MCF 10A (cell line): ENCODE measurements at regions not wholly inside any gene's neighbourhood (a gene's known extent, or its start where the extent isn't known, plus 50 kb on each side); places are given as distances from the start of the nearest gene placed in this dataset.

Source experiments
- BruUV-seq: library from RNA; stranded (reverse); fragments of 400-500 nt; replicated peaks from 2 replicates; lab custom pipeline; 2021; lab: Mats Ljungman, UMichigan
- CTCF ChIA-PET: fragments of 300-600 bp; sonication (Branson Sonifier 250); formaldehyde crosslinking; extraction: SDS; loops from one replicate; lab custom pipeline; 2021; ENCODE audit warnings: antibody characterized with exemption, inconsistent platforms; lab: Yijun Ruan, JAX
- POLR2A ChIA-PET: fragments of 300-600, 350-650 bp; sonication (Branson Sonifier 250); formaldehyde crosslinking; extraction: SDS; loops from one replicate; lab custom pipeline; 2020; ENCODE audit warnings: antibody characterized with exemption, inconsistent platforms; lab: Yijun Ruan, JAX
- DNase-seq: peaks from one replicate; pipeline ENCODE4 v3.0.0-alpha.2; 2018; ENCODE audit not compliant: unreplicated experiment
- H3K27ac Mint-ChIP-seq: one replicate; pipeline ENCODE4 v1.8.0; 2022; ENCODE audit warnings: mild to moderate bottlenecking, low read depth, mixed read lengths; ENCODE audit not compliant: unreplicated experiment
- H3K27me3 Mint-ChIP-seq: one replicate; pipeline ENCODE4 v1.8.0; 2022; ENCODE audit warnings: mixed read lengths; ENCODE audit not compliant: insufficient read depth, unreplicated experiment
- H3K36me3 Mint-ChIP-seq: one replicate; pipeline ENCODE4 v1.8.0; 2022; ENCODE audit warnings: mild to moderate bottlenecking, moderate library complexity, mixed read lengths; ENCODE audit not compliant: insufficient read depth, unreplicated experiment
- H3K4me1 Mint-ChIP-seq: one replicate; pipeline ENCODE4 v1.8.0; 2022; ENCODE audit warnings: mixed read lengths; ENCODE audit not compliant: insufficient read depth, unreplicated experiment
- H3K4me3 Mint-ChIP-seq: one replicate; pipeline ENCODE4 v1.8.0; 2022; ENCODE audit warnings: mild to moderate bottlenecking, moderate library complexity, mixed read lengths; ENCODE audit not compliant: unreplicated experiment
- H3K9me3 Mint-ChIP-seq: one replicate; pipeline ENCODE4 v1.8.0; 2022; ENCODE audit warnings: mixed read lengths; ENCODE audit not compliant: unreplicated experiment
- intact Hi-C: fragments of 100-400 bp; cut with micrococcal nuclease; formaldehyde crosslinking; loops from 2 replicates; pipeline ENCODE4 v1.14.1; 2022
- TF ChIP-seq, protein P1 (sequence below): fragments of 200-600 bp; IDR thresholded peaks from one replicate; pipeline ENCODE4 v1.8.0; 2022; ENCODE audit warnings: antibody characterized with exemption, mild to moderate bottlenecking; ENCODE audit not compliant: unreplicated experiment

DNA sequence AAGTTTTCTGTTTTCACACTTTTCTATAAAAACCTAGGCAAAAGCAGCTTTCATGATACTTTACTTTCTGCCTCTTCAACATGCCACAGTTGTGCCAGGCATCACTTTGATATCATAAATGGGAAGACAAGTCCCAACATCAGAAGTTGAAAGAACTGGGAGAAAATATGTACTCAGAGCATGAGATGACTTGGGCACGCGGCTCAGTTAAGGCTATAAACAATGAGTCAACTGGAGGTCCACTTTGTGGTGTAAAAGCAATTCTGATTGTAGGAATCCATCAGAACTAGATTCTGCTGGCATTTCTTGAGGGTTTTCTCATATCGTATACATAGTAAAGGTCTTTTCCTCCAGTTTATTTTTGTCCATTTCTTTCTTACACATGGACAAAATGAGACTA lies 109.7 kb upstream of the USP47 start:
- H3K4me1 Mint-ChIP-seq = peaks cover 17% of the 10 kb centered on the region
- H3K27ac Mint-ChIP-seq = peak overlapping the region; percentile 72
- no peak overlapping the region for H3K4me3 Mint-ChIP-seq
- CTCF ChIA-PET = no interaction called here
- POLR2A ChIA-PET = interaction anchor here (1.0 to 1.5 kb wide), 4 partner anchors 26 to 148 kb away, joined by 3 to 4 read pairs (median 4); no protein-coding TSS in a partner anchor
- no peaks in the 10 kb centered on the region for H3K36me3 Mint-ChIP-seq
- no peaks in the 10 kb centered on the region for H3K27me3 Mint-ChIP-seq
- H3K9me3 Mint-ChIP-seq = peaks cover 7% of the 10 kb centered on the region
- intact Hi-C loops = no loop called here
- BruUV-seq = no TSS peak
- TF ChIP-seq, protein P1, sequence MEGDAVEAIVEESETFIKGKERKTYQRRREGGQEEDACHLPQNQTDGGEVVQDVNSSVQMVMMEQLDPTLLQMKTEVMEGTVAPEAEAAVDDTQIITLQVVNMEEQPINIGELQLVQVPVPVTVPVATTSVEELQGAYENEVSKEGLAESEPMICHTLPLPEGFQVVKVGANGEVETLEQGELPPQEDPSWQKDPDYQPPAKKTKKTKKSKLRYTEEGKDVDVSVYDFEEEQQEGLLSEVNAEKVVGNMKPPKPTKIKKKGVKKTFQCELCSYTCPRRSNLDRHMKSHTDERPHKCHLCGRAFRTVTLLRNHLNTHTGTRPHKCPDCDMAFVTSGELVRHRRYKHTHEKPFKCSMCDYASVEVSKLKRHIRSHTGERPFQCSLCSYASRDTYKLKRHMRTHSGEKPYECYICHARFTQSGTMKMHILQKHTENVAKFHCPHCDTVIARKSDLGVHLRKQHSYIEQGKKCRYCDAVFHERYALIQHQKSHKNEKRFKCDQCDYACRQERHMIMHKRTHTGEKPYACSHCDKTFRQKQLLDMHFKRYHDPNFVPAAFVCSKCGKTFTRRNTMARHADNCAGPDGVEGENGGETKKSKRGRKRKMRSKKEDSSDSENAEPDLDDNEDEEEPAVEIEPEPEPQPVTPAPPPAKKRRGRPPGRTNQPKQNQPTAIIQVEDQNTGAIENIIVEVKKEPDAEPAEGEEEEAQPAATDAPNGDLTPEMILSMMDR = no peak
- DNase-seq = peak; percentile 15

DNA sequence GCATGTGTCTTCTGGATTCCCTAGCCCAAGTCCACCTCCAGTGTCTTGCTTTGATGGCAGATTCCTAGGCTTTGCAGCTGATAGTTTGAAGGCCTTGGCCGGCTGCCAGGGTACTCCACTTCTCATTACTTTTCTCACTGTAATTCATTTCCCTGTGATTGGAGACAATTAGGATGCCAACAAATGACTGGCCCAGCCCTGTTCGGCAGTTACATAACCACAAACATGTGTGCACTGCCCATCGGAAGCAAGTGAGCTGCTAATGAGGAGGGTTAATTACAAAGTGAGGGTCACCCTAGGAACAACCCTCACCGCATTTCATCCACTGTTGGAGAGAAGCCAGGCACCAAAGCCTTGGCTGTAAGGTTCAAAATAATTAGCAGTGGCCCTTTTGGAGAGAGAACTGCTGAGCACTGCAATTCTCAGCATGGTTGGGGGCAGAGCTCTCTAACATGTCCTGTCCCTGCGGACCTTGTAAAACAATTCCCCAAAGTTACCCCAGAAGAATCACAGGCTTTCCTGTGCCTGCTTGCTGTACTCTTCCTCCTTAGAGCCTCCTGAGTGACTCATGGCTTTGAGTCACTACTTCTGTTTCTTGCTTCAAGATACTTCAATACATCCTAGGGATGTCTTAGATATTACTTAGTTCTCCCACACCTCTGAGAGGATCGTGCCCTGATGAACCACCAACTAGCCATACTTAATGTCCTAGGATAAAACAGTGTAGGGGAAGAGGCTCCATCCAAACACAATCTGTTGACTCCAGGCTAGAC lies 109.7 kb upstream of the GALNT18 start:
- H3K4me1 Mint-ChIP-seq = peaks cover 17% of the 10 kb centered on the region
- ChIA-PET CTCF (interaction anchor here (0.6 to 3.7 kb wide), 4 partner anchors 14 to 695 kb away, joined by 3 to 13 read pairs (median 8); no protein-coding TSS in a partner anchor), POLR2A (interaction anchor here (0.6 to 4.4 kb wide), 9 partner anchors 12 to 698 kb away, joined by 3 to 25 read pairs (median 3); no protein-coding TSS in a partner anchor)
- no peak overlapping the region for H3K4me3 Mint-ChIP-seq
- TF ChIP-seq, protein P1 = no peak
- intact Hi-C loops = no loop called here
- no peaks in the 10 kb centered on the region for H3K27me3 Mint-ChIP-seq
- BruUV-seq = no TSS peak
- H3K9me3 Mint-ChIP-seq = peaks cover 7% of the 10 kb centered on the region
- H3K36me3 Mint-ChIP-seq = no peaks in the 10 kb centered on the region
- DNase-seq = peak; percentile 85
- peak overlapping the region; percentile 72 for H3K27ac Mint-ChIP-seq

DNA sequence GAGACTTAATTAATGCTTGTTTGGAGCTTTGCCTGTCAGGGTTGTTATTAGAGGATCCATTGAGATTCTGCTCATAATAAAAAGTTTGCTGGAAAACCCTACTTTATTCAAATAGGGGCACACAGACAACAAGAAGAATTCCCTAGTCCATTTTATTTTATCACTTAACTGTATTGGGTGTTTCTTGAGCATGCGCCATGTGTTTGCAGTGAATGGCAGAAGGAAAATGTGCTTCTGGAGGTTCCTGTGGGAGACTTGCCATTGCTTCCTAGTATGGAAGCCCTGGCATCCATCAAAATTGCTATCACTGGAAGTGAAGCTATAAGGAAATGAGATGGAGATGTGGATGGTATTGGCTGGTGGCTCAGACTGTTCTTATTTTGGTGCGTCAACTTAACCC lies 106.6 kb upstream of the GALNT18 start:
- Mint-ChIP-seq H3K4me3 (no peak overlapping the region), H3K27me3 (no peaks in the 10 kb centered on the region), H3K36me3 (no peaks in the 10 kb centered on the region), H3K27ac (no peak overlapping the region), H3K9me3 (peaks cover 12% of the 10 kb centered on the region), H3K4me1 (peaks cover 33% of the 10 kb centered on the region)
- ChIA-PET POLR2A (interaction anchor here (4.4 kb wide), 1 partner anchor 11 kb away, joined by 25 read pairs; no protein-coding TSS in a partner anchor), CTCF (interaction anchor here (0.6 to 3.7 kb wide), 5 partner anchors 11 to 722 kb away, joined by 3 to 13 read pairs (median 3); no protein-coding TSS in a partner anchor)
- TF ChIP-seq, protein P1 = no peak
- BruUV-seq = no TSS peak
- DNase-seq = no peak
- intact Hi-C loops = no loop called here

DNA sequence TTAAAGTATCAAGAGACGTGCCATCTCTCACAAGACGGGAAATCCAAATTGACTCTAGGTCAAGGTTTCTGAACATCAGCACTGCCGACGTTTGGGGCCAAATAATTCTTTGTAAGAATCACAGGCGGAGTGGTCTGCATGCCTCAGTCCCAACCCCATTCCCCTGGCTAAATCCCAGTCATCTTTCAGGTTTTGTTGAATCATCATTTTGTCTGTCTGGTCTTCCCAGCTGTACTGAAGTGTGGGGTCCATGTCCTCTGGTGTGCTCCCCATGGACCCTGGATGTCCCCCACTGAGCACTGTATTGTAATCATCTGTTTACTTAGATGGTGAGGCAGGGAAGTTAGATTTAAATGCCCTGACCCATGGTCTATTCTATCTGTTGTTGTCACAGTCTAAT lies 103.6 kb upstream of the GALNT18 start:
- Mint-ChIP-seq H3K27ac (peak overlapping the region; percentile 46), H3K9me3 (peaks cover 12% of the 10 kb centered on the region), H3K4me3 (no peak overlapping the region), H3K4me1 (peaks cover 16% of the 10 kb centered on the region), H3K27me3 (no peaks in the 10 kb centered on the region), H3K36me3 (no peaks in the 10 kb centered on the region)
- BruUV-seq = no TSS peak
- no peak for DNase-seq
- POLR2A ChIA-PET = interaction anchor here (1.1 kb wide), 1 partner anchor 141 kb away, joined by 4 read pairs; no protein-coding TSS in a partner anchor
- CTCF ChIA-PET = interaction anchor here (1.3 kb wide), 1 partner anchor 62 kb away, joined by 4 read pairs; no protein-coding TSS in a partner anchor
- TF ChIP-seq, protein P1 = no peak
- intact Hi-C loops = no loop called here
